HL-60 (cell line): ENCODE measurements at regions not wholly inside any gene's neighbourhood (a gene's known extent, or its start where the extent isn't known, plus 50 kb on each side); places are given as distances from the start of the nearest gene placed in this dataset.

Experiments
- DNase-seq, 2 experiments: peaks; one replicate each; pipeline ENCODE4 v3.0.0-alpha.2; 2010 to 2020; ENCODE audit warnings: low read depth in 1 of 2, low spot score in 1 of 2
- H3K27ac ChIP-seq: fragments of 250-450 bp; sonication (Bioruptor Pico); replicated peaks from 2 replicates; pipeline ENCODE4 v1.5.1; 2020; ENCODE audit warnings: mild to moderate bottlenecking, moderate library complexity
- H3K27me3 ChIP-seq: fragments of 250-450 bp; sonication (Bioruptor Pico); 2 replicates; pipeline ENCODE4 v1.5.1; 2021; ENCODE audit warnings: mild to moderate bottlenecking, moderate library complexity; ENCODE audit not compliant: insufficient read depth, poor library complexity, severe bottlenecking
- H3K4me3 ChIP-seq: replicated peaks from 2 replicates; pipeline ENCODE4 v1.5.1; 2011; ENCODE audit warnings: mild to moderate bottlenecking, control low read depth, low read length; ENCODE audit not compliant: insufficient read depth
- CTCF ChIP-seq: IDR thresholded peaks from one replicate; pipeline ENCODE4 v1.5.1; 2011; ENCODE audit warnings: low read length, control low read depth, inconsistent platforms; ENCODE audit not compliant: insufficient read depth
- GABPA ChIP-seq: IDR thresholded peaks from 2 replicates; pipeline ENCODE4 v1.6.1; 2012; ENCODE audit warnings: low read depth
- POLR2AphosphoS5 ChIP-seq: IDR thresholded peaks from 2 replicates; pipeline ENCODE4 v1.6.1; 2012; ENCODE audit warnings: low read depth
- REST ChIP-seq: IDR thresholded peaks from 2 replicates; pipeline ENCODE4 v1.6.1; 2012; ENCODE audit warnings: low read depth; ENCODE audit not compliant: insufficient replicate concordance
- SPI1 ChIP-seq: IDR thresholded peaks from 2 replicates; pipeline ENCODE4 v1.6.1; 2012; ENCODE audit warnings: low read depth, mild to moderate bottlenecking, borderline replicate concordance

GRCh38 chr14:94925416-94926173, 155.7 kb upstream of the GSC start:
- no peak for TF ChIP-seq REST
- TF ChIP-seq SPI1 = no peak
- TF ChIP-seq GABPA = no peak
- no peak for TF ChIP-seq POLR2AphosphoS5
- no peak for TF ChIP-seq CTCF
- Histone ChIP-seq H3K27me3 (peaks cover 3% of the 10 kb centered on the region), H3K27ac (no peak overlapping the region), H3K4me3 (no peak overlapping the region)
- no peak for DNase-seq

GRCh38 chr14:94924189-94924588, 154.3 kb upstream of the GSC start:
- TF ChIP-seq POLR2AphosphoS5 (no peak), SPI1 (no peak), CTCF (no peak), GABPA (no peak), REST (no peak)
- Histone ChIP-seq H3K27me3 (peaks cover 3% of the 10 kb centered on the region), H3K4me3 (no peak overlapping the region), H3K27ac (no peak overlapping the region)
- no peak for DNase-seq

GRCh38 chr14:94923786-94924185, 153.9 kb upstream of the GSC start:
- DNase-seq = no peak
- TF ChIP-seq POLR2AphosphoS5 (no peak), GABPA (no peak), CTCF (no peak), SPI1 (no peak), REST (no peak)
- Histone ChIP-seq H3K27me3 (peaks cover 3% of the 10 kb centered on the region), H3K27ac (no peak overlapping the region), H3K4me3 (no peak overlapping the region)
